ENCODE measurements at regions not wholly inside any gene's neighbourhood (a gene's known extent, or its start where the extent isn't known, plus 50 kb on each side); places are given as distances from the start of the nearest gene placed in this dataset.

- TF ChIP-seq, protein P1, sequence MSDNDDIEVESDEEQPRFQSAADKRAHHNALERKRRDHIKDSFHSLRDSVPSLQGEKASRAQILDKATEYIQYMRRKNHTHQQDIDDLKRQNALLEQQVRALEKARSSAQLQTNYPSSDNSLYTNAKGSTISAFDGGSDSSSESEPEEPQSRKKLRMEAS (IDR thresholded peaks at IDR 0.05; ENCODE audit: low read depth, low read length): no peak
- TF ChIP-seq, protein P2, sequence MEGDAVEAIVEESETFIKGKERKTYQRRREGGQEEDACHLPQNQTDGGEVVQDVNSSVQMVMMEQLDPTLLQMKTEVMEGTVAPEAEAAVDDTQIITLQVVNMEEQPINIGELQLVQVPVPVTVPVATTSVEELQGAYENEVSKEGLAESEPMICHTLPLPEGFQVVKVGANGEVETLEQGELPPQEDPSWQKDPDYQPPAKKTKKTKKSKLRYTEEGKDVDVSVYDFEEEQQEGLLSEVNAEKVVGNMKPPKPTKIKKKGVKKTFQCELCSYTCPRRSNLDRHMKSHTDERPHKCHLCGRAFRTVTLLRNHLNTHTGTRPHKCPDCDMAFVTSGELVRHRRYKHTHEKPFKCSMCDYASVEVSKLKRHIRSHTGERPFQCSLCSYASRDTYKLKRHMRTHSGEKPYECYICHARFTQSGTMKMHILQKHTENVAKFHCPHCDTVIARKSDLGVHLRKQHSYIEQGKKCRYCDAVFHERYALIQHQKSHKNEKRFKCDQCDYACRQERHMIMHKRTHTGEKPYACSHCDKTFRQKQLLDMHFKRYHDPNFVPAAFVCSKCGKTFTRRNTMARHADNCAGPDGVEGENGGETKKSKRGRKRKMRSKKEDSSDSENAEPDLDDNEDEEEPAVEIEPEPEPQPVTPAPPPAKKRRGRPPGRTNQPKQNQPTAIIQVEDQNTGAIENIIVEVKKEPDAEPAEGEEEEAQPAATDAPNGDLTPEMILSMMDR (IDR thresholded peaks at IDR 0.05; ENCODE audit: low read depth, low read length): no peak
- TF ChIP-seq POLR2A (IDR thresholded peaks at IDR 0.05; ENCODE audit: extremely low read depth, insufficient read length): no peak
- TF ChIP-seq MYC (IDR thresholded peaks at IDR 0.05; ENCODE audit: low read depth, low read length): no peak
- DNase-seq (ENCODE audit: low read depth): no peak
- no peak overlapping the region for H3K4me3 ChIP-seq (ENCODE audit: low read depth, low read length)
These were observed 1673.2 kb downstream of the LRRC4C start for GRCh38 chr11:39786281-39786680.

DNA sequence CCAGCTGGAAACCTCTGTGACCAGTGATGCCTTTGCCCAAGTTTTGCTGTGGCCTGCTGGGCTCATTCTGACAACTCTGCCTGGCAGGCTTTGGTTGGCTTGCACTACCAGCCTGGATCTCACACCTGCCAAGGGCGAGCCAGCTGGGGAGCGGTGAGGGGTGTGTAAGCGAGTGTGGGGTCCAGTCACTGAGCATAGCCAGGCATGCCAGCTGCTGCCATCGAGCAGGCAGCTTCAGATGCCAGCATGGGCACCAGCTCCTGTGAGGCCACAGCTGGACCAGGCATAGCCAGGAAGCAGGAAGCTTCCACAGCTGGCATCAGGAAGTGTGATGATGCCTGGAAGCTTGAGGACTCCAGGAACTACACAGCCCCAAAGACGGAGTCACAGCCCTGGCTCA is 1674.6 kb downstream of the LRRC4C start:
- DNase-seq (ENCODE audit: low read depth): no peak
- TF ChIP-seq, protein P2 (IDR thresholded peaks at IDR 0.05; ENCODE audit: low read depth, low read length): no peak
- TF ChIP-seq POLR2A (IDR thresholded peaks at IDR 0.05; ENCODE audit: extremely low read depth, insufficient read length) (no peak), MYC (IDR thresholded peaks at IDR 0.05; ENCODE audit: low read depth, low read length) (no peak)
- TF ChIP-seq, protein P1 (IDR thresholded peaks at IDR 0.05; ENCODE audit: low read depth, low read length): no peak
- no peak overlapping the region for H3K4me3 ChIP-seq (ENCODE audit: low read depth, low read length)

- no peak for DNase-seq (ENCODE audit: low read depth)
- no peak overlapping the region for H3K4me3 ChIP-seq (ENCODE audit: low read depth, low read length)
- TF ChIP-seq, protein P1 (IDR thresholded peaks at IDR 0.05; ENCODE audit: low read depth, low read length): no peak
- no peak for TF ChIP-seq POLR2A (IDR thresholded peaks at IDR 0.05; ENCODE audit: extremely low read depth, insufficient read length)
- no peak for TF ChIP-seq MYC (IDR thresholded peaks at IDR 0.05; ENCODE audit: low read depth, low read length)
- TF ChIP-seq, protein P2 (IDR thresholded peaks at IDR 0.05; ENCODE audit: low read depth, low read length): no peak
These were observed 1679.3 kb downstream of the LRRC4C start for GRCh38 chr11:39780131-39780530.

GRCh38 chr11:39777035-39777434 is 1682.4 kb downstream of the LRRC4C start:
- TF ChIP-seq MYC (IDR thresholded peaks at IDR 0.05; ENCODE audit: low read depth, low read length): no peak
- TF ChIP-seq, protein P1 (IDR thresholded peaks at IDR 0.05; ENCODE audit: low read depth, low read length): no peak
- TF ChIP-seq, protein P2 (IDR thresholded peaks at IDR 0.05; ENCODE audit: low read depth, low read length): no peak
- no peak for TF ChIP-seq POLR2A (IDR thresholded peaks at IDR 0.05; ENCODE audit: extremely low read depth, insufficient read length)

GRCh38 chr11:39772525-39773137 is 1686.8 kb downstream of the LRRC4C start:
- DNase-seq (ENCODE audit: low read depth): no peak
- TF ChIP-seq, protein P2 (IDR thresholded peaks at IDR 0.05; ENCODE audit: low read depth, low read length): no peak
- TF ChIP-seq, protein P1 (IDR thresholded peaks at IDR 0.05; ENCODE audit: low read depth, low read length): no peak
- no peak for TF ChIP-seq MYC (IDR thresholded peaks at IDR 0.05; ENCODE audit: low read depth, low read length)
- no peak for TF ChIP-seq POLR2A (IDR thresholded peaks at IDR 0.05; ENCODE audit: extremely low read depth, insufficient read length)
- no peak overlapping the region for H3K4me3 ChIP-seq (ENCODE audit: low read depth, low read length)

More at GRCh38 chr11:39777035-39777434, 1682.4 kb downstream of the LRRC4C start:
- H3K4me3 ChIP-seq (ENCODE audit: low read depth, low read length): no peak overlapping the region
- DNase-seq (ENCODE audit: low read depth): no peak
